ENCODE measurements at regions not wholly inside any gene's neighbourhood (a gene's known extent, or its start where the extent isn't known, plus 50 kb on each side); places are given as distances from the start of the nearest gene placed in this dataset.

GRCh38 chr17:71938340-71939010 lies 182.3 kb upstream of the SOX9 start:
- DNase-seq (ENCODE audit: extremely low read depth in 1 of 11, low read depth in 9 of 11, low spot score in 4 of 11) = no peak

GRCh38 chr17:71941920-71942319 lies 178.9 kb upstream of the SOX9 start:
- DNase-seq (ENCODE audit: extremely low read depth in 1 of 11, low read depth in 9 of 11, low spot score in 4 of 11) = no peak

- no peak for DNase-seq (ENCODE audit: extremely low read depth in 1 of 11, low read depth in 9 of 11, low spot score in 4 of 11)
Measured at GRCh38 chr17:71942626-71943025, 178.2 kb upstream of the SOX9 start.

- DNase-seq (ENCODE audit: extremely low read depth in 1 of 11, low read depth in 9 of 11, low spot score in 4 of 11) = no peak
Measured at GRCh38 chr17:71948703-71949422, 172.0 kb upstream of the SOX9 start.

- no peak for DNase-seq (ENCODE audit: extremely low read depth in 1 of 11, low read depth in 9 of 11, low spot score in 4 of 11)
Measured at GRCh38 chr17:71959154-71959553, 161.7 kb upstream of the SOX9 start.

- no peak for DNase-seq (ENCODE audit: extremely low read depth in 1 of 11, low read depth in 9 of 11, low spot score in 4 of 11)
Measured at GRCh38 chr17:71963351-71963750, 157.5 kb upstream of the SOX9 start.

GRCh38 chr17:71963791-71964190 lies 157.0 kb upstream of the SOX9 start:
- DNase-seq (ENCODE audit: extremely low read depth in 1 of 11, low read depth in 9 of 11, low spot score in 4 of 11) = no peak

- DNase-seq (ENCODE audit: extremely low read depth in 1 of 11, low read depth in 9 of 11, low spot score in 4 of 11) = no peak
Measured at GRCh38 chr17:71964559-71964958, 156.3 kb upstream of the SOX9 start.

GRCh38 chr17:71966055-71966454 lies 154.8 kb upstream of the SOX9 start:
- DNase-seq (ENCODE audit: extremely low read depth in 1 of 11, low read depth in 9 of 11, low spot score in 4 of 11) = no peak

- no peak for DNase-seq (ENCODE audit: extremely low read depth in 1 of 11, low read depth in 9 of 11, low spot score in 4 of 11)
Measured at GRCh38 chr17:71966459-71967313, 154.1 kb upstream of the SOX9 start.

- no peak for DNase-seq (ENCODE audit: extremely low read depth in 1 of 11, low read depth in 9 of 11, low spot score in 4 of 11)
Measured at GRCh38 chr17:71969500-71969899, 151.3 kb upstream of the SOX9 start.

- no peak for DNase-seq (ENCODE audit: extremely low read depth in 1 of 11, low read depth in 9 of 11, low spot score in 4 of 11)
Measured at GRCh38 chr17:71970312-71970711, 150.5 kb upstream of the SOX9 start.

GRCh38 chr17:71974051-71974450 lies 146.8 kb upstream of the SOX9 start:
- no peak for DNase-seq (ENCODE audit: extremely low read depth in 1 of 11, low read depth in 9 of 11, low spot score in 4 of 11)

- DNase-seq (ENCODE audit: extremely low read depth in 1 of 11, low read depth in 9 of 11, low spot score in 4 of 11) = peak in 7 of 11 donors; percentile 11 to 46 (median 20)
Measured at GRCh38 chr17:71975331-71975801, 145.5 kb upstream of the SOX9 start.

- DNase-seq (ENCODE audit: extremely low read depth in 1 of 11, low read depth in 9 of 11, low spot score in 4 of 11) = peak in 1 of 11 donors; percentile 17
Measured at GRCh38 chr17:71976011-71976649, 144.7 kb upstream of the SOX9 start.

GRCh38 chr17:71978435-71978834 lies 142.4 kb upstream of the SOX9 start:
- no peak for DNase-seq (ENCODE audit: extremely low read depth in 1 of 11, low read depth in 9 of 11, low spot score in 4 of 11)

- DNase-seq (ENCODE audit: extremely low read depth in 1 of 11, low read depth in 9 of 11, low spot score in 4 of 11) = no peak
Measured at GRCh38 chr17:71980171-71980570, 140.6 kb upstream of the SOX9 start.

- no peak for DNase-seq (ENCODE audit: extremely low read depth in 1 of 11, low read depth in 9 of 11, low spot score in 4 of 11)
Measured at GRCh38 chr17:71983828-71984227, 137.0 kb upstream of the SOX9 start.

Data from renal cortex interstitium (tissue), 11 donors.